ENCODE measurements at regions not wholly inside any gene's neighbourhood (a gene's known extent, or its start where the extent isn't known, plus 50 kb on each side); places are given as distances from the start of the nearest gene placed in this dataset.

GRCh38 chr5:73323466-73323865, 125.1 kb downstream of the FOXD1 start:
- TF ChIP-seq EZH2 (IDR thresholded peaks at IDR 0.05) (no peak), POLR2AphosphoS5 (IDR thresholded peaks at IDR 0.05; ENCODE audit: borderline replicate concordance, low read depth, low read length) (no peak)
